Right kidney (tissue), 1 donor: ENCODE measurements at regions not wholly inside any gene's neighbourhood (a gene's known extent, or its start where the extent isn't known, plus 50 kb on each side); places are given as distances from the start of the nearest gene placed in this dataset.

ENCODE experiments used
- DNase-seq: peaks from one replicate; pipeline ENCODE4 v3.0.0-alpha.2; 2016

DNA sequence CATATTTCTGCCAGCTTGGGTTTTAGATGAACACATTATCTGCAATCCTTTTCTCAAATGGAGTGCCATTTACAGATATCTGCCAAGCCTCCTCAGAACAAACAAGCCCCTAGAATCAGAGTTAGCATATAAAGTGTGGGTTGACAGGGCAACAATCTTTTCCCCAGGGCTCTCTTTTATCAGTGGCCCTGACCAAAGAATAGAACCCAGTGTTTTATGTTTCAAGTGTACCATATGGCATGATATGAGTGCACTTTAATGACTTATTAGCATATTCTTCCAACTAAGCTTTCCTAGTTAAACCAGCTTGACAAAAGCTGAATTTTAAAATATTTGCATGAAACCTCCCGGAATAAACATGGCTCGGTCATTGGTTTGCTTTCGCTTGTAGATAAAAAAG lies 57.3 kb downstream of the EVX1 start:
- no peak for DNase-seq

DNA sequence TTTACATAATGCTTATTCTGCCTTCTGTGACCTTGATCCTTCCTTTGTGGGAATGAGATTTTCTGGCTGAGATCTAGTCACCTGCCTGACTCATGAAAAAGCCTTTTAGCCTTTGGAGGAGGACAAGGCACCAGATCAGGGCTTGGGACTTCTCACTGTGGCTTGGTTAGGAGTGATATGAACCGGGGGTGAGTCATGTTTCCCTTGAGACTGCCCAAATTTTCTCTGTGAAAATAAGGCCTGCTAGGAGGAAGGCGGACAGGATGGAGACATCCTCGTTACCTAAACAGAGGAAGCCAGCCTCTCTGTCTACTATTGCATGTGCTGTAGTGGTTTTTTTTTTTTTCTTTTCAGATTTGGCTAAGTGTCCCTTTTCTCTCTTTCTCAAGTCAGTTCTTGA lies 57.8 kb downstream of the EVX1 start:
- DNase-seq: no peak

DNA sequence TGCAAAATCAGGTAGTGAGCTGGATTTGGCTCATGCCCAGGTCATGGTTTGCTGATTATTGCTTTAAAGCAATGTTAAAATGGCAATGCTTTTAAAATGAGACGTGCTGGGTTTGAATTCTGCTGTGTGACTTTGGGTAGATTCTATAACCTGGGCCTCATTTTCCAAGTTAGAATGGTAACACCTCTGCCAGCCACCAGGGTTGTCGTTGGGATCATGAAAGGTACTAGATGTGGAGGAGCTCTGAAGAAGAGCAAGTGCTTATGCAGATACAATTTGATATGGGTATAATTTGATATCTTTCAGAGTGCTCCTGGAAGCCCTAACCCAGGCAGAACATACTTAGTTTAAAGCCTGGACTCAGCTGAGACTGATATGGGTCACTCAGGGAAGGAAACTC lies 60.0 kb downstream of the EVX1 start:
- DNase-seq: no peak

DNA sequence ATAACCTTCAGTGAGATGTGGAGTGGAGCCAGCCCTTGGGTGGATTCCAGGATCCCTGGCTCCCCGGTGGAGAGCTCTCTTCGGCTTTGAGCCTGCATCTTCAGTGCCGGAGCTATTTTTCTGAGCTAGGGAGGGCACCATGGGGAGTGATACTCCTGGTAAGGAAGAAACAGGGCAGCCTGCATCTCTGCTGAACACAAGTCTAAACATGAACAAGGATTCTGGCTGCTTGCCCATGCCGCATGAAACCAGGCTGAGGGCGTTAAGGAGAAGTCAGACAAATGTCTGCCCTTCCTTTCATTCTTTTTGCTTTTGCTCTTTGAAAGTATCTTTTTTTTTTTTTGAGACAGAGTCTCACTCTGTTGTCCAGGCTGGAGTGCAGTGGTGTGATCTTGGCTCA lies 60.4 kb downstream of the EVX1 start:
- no peak for DNase-seq

DNA sequence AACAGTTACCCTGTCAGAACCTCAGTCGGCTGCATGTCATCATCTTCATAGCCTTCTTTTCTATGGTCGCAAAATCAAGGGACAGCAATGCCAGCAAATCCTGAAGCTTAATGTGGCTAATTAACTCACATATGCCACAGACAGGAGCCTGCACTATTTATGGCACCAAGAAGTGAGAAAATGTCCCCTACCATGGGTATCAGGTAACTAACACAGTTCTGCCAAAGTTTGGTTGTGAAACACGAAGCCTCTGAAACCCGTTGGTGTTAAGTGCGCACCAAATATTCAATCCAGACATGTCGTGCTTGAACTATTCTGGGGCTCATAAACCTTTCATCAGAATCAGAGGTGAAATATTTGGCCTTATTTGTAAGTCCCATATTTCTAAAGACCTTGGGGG lies 63.3 kb downstream of the EVX1 start:
- DNase-seq: no peak

DNA sequence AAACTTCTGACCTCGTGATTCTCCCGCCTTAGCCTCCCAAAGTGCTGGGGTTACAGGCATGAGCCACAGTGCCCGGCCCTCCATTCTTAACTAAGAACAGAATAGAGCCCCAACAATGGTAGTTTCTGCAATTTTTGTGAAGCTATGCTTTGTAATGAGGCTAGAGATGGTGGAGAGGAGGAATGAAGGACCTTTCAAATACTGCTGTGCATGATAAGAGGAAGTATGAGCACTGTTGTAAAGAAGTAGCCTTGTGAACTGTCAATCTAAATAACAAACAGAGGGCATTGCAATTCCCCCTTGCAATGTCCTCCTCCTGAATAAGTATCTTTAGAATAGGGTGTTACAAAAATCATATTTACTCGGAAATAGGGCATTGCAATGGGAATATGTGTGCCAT lies 70.2 kb downstream of the EVX1 start:
- no peak for DNase-seq

DNA sequence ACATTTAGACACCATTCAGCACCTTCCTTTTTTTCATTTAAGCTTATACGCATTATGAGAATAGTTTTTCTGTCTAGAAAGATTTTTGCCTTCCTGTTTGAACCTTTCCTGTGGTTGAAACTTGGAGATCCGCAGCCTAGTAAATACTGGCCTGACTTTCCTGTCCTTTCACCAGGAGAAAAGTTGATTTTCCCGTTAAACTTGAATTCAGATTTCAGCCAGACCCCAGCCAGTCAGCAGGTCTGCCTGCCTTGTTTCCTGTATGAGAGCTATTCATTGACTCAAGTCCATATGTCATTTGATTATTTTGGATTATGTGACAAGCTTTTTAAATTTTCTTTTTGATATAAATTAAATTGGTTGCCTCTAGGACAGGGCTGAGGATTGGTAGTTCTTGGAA lies 71.5 kb downstream of the EVX1 start:
- DNase-seq: no peak

DNA sequence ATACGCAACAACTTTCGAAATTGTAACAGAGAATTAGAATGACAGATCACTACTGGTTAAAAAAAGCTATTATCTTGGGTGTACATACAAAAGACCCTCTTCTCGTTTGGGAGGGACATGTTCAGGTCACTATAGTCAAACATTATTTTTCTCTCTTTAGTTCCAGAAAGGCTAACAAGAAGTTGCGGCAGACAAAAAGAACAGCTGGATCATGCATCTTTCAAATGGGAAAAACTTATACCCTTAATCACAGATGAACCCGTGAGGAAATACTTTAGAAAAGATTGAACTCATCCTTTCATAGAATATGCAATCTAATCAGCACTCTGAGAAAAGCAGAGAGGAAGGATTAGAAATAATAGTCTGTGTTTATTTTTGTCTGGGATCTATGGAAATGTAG lies 72.5 kb downstream of the EVX1 start:
- no peak for DNase-seq

DNA sequence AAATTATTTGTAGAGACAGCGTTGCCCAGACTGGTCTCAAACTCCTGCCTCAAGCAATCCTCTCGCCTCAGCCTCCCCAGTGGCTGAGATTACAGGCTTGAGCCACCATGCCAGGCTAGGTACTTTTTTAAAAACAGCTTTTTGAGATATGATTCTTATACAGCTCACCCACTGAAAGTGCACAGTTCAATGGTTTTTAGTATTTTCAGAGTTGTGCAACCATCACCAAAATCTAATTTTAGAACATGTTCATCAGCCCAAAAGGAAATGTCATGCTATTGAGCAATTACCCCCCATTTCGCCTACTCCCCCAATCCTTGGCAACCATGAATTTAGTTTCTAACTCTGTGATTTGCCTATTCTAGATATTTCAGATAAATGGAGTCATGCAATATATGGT lies 73.7 kb downstream of the EVX1 start:
- no peak for DNase-seq

DNA sequence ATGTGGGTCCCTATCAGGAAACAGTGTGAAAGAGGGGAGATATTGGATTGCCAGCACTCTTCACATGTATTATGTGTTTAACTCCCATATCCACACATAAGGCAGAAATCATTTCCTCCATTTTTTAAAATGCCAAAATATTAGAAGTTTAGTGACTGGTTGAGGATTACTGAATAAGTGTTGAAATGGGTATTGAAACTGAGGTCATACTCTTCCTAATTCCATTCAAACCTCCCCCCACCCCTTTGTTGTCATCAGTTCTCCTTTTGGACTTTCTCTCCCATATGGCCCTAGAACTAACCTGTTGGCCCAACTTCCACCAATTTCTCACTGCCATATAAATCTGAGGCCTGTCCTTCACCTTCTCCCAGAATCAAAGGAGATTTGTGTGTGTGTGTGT lies 81.6 kb downstream of the EVX1 start:
- no peak for DNase-seq

DNA sequence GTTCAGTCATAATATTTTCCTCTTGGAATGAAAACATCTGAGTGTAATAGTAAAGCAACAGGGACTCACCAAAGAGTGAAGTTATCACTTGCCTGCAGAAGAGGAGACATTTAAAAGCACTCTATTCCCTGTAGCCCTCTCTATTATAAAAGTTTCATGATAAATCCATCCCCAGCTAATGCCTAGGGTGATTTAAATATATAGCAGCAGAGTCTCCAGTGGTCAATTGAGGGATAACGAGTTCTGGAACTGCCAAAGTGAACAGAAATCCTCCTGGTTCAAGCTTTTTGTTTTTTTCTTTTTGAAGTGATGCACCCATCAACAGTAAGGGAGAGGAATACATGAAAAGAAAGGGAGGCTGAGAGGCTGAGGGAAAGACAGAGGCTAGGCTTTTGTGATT lies 87.3 kb downstream of the EVX1 start:
- no peak for DNase-seq

DNA sequence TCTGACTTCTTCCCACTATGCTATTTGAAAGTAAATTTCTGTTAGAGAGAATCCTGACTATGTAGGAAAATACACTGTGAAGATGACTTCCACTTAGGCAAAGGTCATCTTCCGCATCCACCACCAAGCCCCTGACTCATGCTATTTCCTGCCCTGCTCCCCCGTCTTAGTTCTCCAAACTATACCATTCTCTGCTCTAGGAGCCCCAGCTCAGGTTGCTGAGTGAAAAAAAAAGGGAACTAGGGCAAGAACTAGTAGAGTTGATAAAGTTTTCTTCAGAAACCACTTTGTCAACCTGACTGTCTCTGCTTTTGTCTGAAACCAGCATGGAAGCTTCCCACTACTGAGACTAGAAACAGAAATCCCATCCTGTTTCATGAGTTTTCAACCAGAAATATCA lies 96.9 kb downstream of the EVX1 start:
- DNase-seq: no peak

DNA sequence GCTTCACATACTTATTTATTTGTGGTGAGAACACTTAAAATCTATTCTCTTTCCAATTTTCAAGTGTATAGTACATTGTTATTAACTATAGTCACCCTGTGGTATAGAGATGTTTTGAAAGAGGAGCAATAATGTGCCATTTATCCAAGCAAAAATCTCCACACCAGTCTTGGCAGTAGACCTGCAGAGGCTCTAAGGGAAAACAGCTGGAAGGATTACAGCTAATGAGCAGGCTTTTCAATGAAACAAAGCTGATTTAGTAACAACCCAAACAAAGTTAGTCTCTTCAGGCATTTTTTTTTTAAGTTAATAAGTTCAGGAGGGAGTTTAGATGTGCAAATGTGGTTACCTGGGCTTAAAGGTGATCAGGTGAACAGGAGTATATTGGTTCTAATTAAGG lies 101.9 kb downstream of the EVX1 start:
- DNase-seq: no peak

DNA sequence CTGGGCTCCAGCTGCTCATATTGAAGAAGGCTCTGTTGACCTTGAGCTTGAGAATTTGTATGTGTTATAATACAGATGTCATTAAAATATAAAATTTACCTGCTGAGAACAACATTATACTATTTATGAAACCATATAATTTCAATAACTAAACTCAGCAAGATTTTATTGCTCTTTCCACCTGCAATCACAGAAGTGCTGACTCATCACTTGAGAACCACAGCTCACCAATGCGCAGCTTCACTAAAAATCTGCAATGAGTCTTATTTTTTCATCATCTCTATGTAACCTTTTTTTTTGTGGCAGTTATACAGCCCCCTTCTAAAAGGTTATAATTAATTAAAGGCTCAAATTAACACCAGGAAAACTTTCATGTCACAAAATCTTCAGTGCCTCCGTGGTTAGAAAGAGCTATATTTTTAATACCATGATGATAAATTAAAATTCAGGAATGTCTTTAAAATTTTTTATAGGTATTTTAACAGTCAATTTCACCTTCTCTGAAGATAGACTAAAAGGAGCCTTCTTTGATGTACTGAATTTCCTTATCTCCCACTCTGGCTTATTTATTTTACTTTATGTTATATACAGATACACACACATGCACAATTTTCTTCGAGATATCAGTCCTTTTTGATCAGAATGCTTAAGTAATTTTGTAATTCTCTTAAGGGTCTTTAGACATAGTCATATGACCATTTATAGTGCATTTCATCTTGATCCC lies 102.7 kb downstream of the EVX1 start:
- no peak for DNase-seq

DNA sequence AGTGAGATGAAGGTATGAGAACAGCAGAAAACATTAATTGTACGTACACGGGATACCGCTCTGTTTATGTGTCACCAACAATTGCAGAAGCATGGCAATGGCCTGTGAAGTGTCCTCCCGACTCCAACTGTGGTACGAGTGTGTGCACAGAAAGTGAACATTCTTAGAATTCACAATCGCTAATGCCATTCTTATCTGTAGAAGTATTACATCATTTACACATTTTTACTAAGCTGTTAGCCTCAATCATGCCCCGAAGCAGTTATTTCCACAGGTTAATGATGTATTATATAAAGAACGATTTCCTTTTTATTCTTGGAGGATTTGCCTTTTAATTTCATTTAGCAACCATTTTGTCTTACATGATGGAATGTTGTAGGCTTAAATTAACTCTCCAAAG lies 103.4 kb downstream of the EVX1 start:
- DNase-seq: no peak

DNA sequence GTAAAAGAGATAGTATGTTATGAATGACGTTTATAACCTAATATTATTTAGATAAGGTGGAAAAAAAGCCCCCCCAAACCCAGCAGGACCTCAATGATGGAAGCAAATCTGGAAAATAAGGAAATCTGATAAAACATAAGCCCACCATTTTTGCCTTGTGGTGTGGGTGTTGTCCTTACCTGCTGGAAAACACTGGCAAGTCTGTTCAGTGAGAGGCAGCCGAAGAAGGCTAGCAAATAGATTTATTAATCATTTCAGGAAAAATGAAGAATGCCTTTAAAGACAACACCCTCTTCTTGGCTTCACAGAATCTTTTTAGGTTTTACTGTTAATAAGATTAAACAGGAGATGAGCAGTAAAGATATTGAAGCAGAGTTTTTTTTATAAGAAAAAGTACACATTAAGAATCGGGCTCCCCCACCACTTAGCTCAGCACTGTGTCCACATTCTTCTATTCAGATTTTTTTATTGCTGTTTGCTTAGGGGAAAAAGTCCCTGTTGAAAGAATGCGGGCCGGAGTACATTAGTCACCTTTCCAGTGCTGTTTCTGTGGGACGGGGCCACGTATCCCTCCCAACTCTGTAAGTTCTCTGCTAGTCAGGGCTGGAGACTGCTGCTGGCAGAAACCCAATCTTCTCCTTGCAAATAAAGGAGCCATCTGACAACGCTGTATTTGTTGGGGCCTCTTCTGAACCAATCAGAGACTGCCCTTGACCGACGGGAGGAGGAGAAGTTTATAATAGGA lies 104.1 kb downstream of the EVX1 start:
- peak; percentile 8 for DNase-seq

DNA sequence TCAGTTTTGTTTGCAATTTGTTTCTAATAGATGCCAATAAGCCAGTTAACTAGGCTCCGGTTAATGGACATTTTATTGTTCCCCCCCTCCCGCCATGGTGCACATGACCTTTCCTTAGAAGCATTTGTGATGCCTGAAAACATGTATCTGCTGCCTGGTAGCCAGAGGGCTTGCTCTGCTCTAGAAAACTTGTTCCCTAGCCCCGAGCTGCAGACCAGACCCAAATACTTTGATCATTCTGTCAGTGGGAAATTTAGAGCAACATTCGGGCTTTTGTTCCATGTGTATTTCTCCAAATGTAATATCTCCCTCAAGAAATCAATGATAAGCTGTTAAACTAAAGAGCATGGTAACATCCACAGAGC lies 104.7 kb downstream of the EVX1 start:
- no peak for DNase-seq

DNA sequence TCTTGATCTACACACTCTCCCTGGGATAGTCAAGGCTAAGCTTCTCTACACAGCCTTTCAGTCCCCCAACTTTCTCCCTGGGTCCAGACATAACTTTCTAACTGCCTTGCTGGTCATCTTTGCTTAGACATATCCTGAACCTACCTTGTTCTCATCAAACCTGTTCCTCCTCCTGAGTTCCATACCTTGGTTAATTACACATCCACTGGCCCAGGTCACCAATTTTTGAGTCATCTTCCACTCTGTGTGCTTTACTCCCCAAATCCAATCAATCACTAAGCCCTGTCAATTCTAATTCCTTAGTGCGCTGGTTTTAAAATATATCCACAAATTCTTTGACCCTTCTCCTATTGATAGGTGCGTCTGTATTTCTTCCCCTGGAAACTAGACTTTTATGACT lies 107.0 kb downstream of the EVX1 start:
- no peak for DNase-seq

DNA sequence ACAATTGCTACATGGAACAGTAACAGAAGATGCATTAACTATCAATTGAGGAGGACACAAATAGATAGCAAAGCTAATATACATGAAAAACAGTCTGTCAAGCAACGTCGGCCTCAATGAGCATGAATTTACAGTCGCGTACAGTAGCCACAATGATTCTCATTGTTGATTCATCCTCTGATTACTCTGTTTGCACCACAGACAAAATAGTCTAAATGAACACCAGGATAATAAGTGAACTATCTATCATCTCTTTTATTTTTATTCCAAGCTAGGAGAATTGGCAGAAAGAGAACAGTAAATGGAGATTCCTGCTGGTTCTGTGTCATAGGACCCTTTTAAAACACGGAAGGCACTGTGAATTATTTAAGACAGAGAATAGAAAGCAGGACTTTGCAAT lies 108.5 kb downstream of the EVX1 start:
- no peak for DNase-seq

DNA sequence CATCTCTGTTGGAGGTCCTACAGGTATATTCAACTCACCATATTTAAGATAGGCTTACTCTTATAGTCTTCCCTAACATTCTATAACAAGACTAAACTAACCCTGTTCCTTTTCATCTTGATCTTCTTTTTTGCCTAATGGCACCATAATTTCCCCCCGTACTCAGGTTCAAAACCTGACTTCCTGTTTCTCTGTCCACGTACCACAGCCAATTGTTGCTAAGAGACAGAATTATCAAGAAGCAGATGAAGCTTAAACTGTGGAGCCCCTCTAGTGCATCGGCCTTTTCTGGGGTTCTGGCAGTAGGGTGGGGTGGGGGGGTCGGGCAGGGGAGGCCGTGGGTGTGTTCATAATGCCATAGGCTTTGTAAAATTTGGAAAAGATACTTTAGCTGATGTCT lies 109.2 kb downstream of the EVX1 start:
- DNase-seq: no peak

DNA sequence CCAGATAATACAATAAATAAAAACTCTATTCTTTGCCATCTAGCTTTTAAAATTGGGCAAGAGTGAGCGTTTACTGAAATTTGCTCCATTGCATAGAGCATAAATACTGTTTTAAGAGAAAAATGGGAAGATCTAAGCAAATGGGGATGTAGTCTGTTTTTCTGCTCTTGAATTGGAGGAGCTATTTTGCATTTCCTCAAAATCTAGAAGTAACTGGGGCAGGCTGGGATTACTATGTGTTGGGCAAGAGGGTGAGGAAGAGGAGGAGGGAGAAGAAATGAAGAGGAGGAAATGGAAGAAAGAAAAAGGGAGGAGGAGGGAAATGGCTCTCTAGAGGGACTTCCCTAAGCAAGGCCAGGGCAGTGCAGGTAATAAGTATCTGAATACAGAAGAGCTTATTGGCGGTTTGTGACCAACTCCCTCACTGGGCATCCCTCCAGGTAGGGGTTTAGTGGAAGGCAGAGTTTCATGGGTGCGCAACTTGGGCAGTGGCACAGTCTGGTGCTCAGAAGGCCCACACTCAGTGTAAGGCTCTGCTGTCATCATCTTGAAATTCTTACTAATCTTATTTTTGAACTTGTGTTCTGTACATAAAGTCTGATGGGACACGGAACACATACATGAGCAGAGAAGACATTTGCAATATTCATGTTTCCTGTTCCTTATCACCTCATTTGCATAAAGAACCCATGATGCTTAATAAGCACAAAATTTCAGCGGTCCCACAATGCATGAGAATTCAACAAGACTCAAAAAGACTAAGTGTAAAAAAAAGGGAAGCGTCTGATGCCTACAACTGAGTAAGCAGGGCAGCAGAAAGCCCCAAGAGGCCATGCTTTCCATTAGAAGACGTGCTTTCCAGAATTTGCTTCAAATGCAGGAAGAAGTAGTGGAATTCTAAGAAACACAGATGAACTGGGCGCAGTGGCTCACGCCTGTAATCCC lies 116.9 kb downstream of the EVX1 start:
- DNase-seq: no peak

DNA sequence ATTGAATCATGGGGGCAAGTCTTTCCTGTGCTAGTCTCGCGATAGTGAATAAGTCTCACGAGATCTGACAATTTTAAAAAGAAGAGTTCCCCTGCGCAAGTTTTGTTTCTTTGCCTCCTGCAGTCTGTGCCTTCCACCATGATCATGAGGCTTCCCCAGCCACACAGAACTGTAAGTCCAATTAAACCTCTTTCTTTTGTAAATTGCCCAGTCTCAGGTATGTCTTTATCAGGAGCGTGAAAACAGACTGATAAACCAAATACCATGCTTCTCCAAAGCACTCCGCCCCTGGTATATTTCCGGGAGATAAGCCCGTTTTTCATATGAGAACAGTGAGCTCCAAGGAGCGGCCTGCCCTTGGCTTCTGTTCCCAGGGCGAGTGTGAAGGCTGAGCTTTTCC lies 118.9 kb downstream of the EVX1 start:
- no peak for DNase-seq

DNA sequence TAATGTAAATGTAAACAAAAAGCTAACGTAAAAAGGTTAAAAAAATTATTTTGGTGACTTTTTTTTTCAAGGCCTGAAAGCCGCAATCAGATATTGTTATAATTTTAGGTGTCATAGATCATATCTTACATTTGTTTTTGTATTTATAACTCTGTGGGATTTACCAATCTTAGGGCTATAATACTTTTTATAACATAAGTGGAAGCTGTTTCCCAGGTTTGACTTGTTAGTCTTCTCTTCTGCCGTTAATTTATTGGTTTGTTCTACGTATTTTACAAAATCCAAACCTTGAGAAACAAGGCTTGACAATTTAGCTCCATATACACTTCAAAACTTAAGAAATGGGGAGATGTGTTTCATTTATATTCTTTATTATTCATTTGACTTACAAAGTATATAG lies 119.4 kb downstream of the EVX1 start:
- no peak for DNase-seq
